OCI-LY3 (cell line): ENCODE measurements at regions not wholly inside any gene's neighbourhood (a gene's known extent, or its start where the extent isn't known, plus 50 kb on each side); places are given as distances from the start of the nearest gene placed in this dataset.

ENCODE experiments used
- EZH2phosphoT487 ChIP-seq: fragments of 200-600 bp; shearing (Covaris generic); IDR thresholded peaks from 2 replicates; pipeline ENCODE4 v1.6.1; 2018; ENCODE audit warnings: antibody characterized with exemption, mixed run types, low read depth
- TF ChIP-seq, protein P1 (sequence below): fragments of 200-600, 300-600 bp; sonication (generic); IDR thresholded peaks from 2 replicates; pipeline ENCODE4 v1.5.1; 2014; ENCODE audit warnings: antibody characterized with exemption, low read length, low read depth

DNA sequence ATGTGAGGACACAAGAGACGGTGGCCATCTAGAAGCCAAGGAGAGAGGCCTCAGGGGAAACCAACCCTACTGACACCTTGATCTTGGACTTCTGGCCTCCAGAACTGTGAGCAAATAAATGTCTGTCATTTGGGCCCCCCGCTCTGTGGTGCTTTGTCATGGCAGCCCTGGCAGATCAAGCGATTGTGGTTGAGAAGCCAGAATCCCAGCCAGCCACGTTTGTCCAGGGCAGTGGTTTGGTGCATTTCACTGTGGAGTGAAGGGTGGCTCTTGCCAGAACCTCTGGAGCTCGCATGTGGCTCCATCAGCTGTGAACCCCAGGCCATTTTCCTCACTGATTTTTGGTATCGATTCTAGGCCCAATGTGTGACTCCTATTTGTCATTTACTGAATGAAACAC is 404.9 kb downstream of the BCL11B start:
- TF ChIP-seq, protein P1, sequence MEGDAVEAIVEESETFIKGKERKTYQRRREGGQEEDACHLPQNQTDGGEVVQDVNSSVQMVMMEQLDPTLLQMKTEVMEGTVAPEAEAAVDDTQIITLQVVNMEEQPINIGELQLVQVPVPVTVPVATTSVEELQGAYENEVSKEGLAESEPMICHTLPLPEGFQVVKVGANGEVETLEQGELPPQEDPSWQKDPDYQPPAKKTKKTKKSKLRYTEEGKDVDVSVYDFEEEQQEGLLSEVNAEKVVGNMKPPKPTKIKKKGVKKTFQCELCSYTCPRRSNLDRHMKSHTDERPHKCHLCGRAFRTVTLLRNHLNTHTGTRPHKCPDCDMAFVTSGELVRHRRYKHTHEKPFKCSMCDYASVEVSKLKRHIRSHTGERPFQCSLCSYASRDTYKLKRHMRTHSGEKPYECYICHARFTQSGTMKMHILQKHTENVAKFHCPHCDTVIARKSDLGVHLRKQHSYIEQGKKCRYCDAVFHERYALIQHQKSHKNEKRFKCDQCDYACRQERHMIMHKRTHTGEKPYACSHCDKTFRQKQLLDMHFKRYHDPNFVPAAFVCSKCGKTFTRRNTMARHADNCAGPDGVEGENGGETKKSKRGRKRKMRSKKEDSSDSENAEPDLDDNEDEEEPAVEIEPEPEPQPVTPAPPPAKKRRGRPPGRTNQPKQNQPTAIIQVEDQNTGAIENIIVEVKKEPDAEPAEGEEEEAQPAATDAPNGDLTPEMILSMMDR, result no peak
- no peak for TF ChIP-seq EZH2phosphoT487
